Activated naive CD8-positive, alpha-beta T cell treated with anti-CD3 and anti-CD28 coated beads, Interleukin-2, amount 10 ng/mL, durations not matched to agents 7 days and 5 days (primary cell): ENCODE measurements at regions not wholly inside any gene's neighbourhood (a gene's known extent, or its start where the extent isn't known, plus 50 kb on each side); places are given as distances from the start of the nearest gene placed in this dataset.
"Not testable (repeated sequence)": the region's sequence is repeated elsewhere in the genome, so short reads cannot be mapped to it uniquely, and the experiment has no call there.

ENCODE experiments used
- ATAC-seq: fragments of 150-1000 bp; cut with Tn5 transposase; one replicate; pipeline ENCODE4 v1.10.0; 2021; ENCODE audit warnings: low read depth, moderate library complexity
- POLR2A ChIA-PET: fragments of 350-600 bp; sonication (Branson Sonifier 250); formaldehyde crosslinking; loops from one replicate; lab custom pipeline; 2021; ENCODE audit warnings: antibody characterized with exemption; lab: Charles Lee
- DNase-seq: peaks from one replicate; pipeline ENCODE4 v3.0.0; 2021
- H3K27ac Mint-ChIP-seq: one replicate; pipeline ENCODE4 v1.8.0; 2022; ENCODE audit warnings: mild to moderate bottlenecking, mixed read lengths
- H3K27me3 Mint-ChIP-seq: one replicate; pipeline ENCODE4 v1.8.0; 2022; ENCODE audit warnings: mild to moderate bottlenecking, moderate library complexity, mixed read lengths
- H3K36me3 Mint-ChIP-seq: one replicate; pipeline ENCODE4 v1.8.0; 2021; ENCODE audit warnings: mild to moderate bottlenecking, mixed read lengths
- H3K4me1 Mint-ChIP-seq: one replicate; pipeline ENCODE4 v1.8.0; 2021; ENCODE audit warnings: mixed read lengths
- H3K4me3 Mint-ChIP-seq: one replicate; pipeline ENCODE4 v1.8.0; 2022; ENCODE audit warnings: mild to moderate bottlenecking, moderate library complexity, mixed read lengths
- H3K9me3 Mint-ChIP-seq: one replicate; pipeline ENCODE4 v1.8.0; 2021; ENCODE audit warnings: mixed read lengths

DNA sequence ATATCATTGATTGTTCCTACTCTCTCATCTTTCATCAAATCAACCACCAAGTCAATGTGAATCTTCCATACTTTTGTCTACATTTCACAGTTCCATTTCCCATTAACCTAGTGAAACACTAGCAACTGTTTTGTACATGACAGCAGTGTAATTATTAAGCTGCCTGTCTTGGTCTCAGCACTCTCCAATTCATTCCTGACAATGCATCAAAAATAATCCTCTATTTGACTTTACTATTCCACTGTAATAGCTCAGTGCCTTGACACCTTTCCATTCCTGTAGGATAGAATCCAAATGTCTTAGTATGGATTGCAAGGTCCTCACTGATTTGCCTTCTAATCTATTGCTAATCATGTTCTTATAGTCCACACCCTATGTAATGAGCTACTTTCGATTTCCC, 2405.8 kb downstream of the PCDH7 start:
- H3K36me3 Mint-ChIP-seq, result no peaks in the 10 kb centered on the region
- no peak for DNase-seq
- no peak overlapping the region for H3K4me3 Mint-ChIP-seq
- ATAC-seq, result no peak
- H3K9me3 Mint-ChIP-seq, result peaks cover 2% of the 10 kb centered on the region
- H3K27ac Mint-ChIP-seq, result no peak overlapping the region
- POLR2A ChIA-PET, result no interaction called here
- H3K4me1 Mint-ChIP-seq, result no peaks in the 10 kb centered on the region
- H3K27me3 Mint-ChIP-seq, result no peaks in the 10 kb centered on the region

DNA sequence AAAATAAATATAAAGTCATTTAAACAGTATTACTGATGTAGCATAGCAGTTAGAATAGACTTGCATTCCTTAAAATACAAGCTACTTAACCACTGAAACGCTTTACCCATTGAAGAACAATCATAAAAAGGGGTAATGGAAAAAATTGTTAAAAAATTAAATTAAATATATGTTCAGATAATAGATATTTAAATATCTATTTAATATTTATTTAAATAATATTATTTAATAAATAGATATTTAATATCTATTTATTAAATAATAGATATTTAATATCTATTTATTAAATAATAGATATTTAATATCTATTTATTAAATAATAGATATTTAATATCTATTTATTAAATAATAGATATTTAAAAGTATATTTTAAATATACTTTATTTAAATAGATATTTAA, 2410.5 kb downstream of the PCDH7 start:
- ATAC-seq, H3K9me3 Mint-ChIP-seq, H3K36me3 Mint-ChIP-seq, POLR2A ChIA-PET, H3K4me1 Mint-ChIP-seq, DNase-seq, H3K4me3 Mint-ChIP-seq, H3K27me3 Mint-ChIP-seq, H3K27ac Mint-ChIP-seq: not testable (repeated sequence)

DNA sequence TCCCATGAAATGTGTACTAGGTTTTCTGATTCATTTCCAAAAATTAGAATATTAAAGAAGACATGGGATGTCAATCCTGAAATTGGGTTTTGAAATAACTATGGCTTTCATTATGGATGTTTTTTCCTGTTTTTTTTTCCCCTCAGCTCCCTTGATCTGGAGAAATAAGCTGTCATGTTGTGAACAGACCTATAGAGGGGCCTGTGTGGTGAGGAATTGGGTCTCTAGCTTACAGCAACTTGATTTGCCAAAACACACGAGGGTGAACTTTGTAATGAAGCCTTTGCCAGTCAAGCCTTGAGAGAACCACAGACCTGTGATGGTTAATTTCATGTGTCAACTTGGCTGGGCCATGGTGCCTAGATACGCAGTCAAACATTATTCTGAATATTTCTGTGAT, 2413.6 kb downstream of the PCDH7 start:
- no peaks in the 10 kb centered on the region for H3K27me3 Mint-ChIP-seq
- no peaks in the 10 kb centered on the region for H3K36me3 Mint-ChIP-seq
- no peak overlapping the region for H3K4me3 Mint-ChIP-seq
- H3K27ac Mint-ChIP-seq, result no peak overlapping the region
- no peak for ATAC-seq
- H3K4me1 Mint-ChIP-seq, result no peaks in the 10 kb centered on the region
- peaks cover 2% of the 10 kb centered on the region for H3K9me3 Mint-ChIP-seq
- no peak for DNase-seq
- POLR2A ChIA-PET, result no interaction called here

GRCh38 chr4:33134366-33134765, 2414.2 kb downstream of the PCDH7 start:
- POLR2A ChIA-PET, result no interaction called here
- H3K27ac Mint-ChIP-seq, result no peak overlapping the region
- no peak for ATAC-seq
- H3K4me1 Mint-ChIP-seq, result no peaks in the 10 kb centered on the region
- no peak overlapping the region for H3K4me3 Mint-ChIP-seq
- no peaks in the 10 kb centered on the region for H3K27me3 Mint-ChIP-seq
- no peak for DNase-seq
- peaks cover 4% of the 10 kb centered on the region for H3K9me3 Mint-ChIP-seq
- no peaks in the 10 kb centered on the region for H3K36me3 Mint-ChIP-seq

- Mint-ChIP-seq H3K4me1 (no peaks in the 10 kb centered on the region), H3K27me3 (no peaks in the 10 kb centered on the region), H3K4me3 (no peak overlapping the region), H3K9me3 (peaks cover 5% of the 10 kb centered on the region), H3K36me3 (no peaks in the 10 kb centered on the region), H3K27ac (no peak overlapping the region)
- DNase-seq, result no peak
- POLR2A ChIA-PET, result no interaction called here
- no peak for ATAC-seq
Observed at GRCh38 chr4:33149658-33150524, 2429.7 kb downstream of the PCDH7 start.

DNA sequence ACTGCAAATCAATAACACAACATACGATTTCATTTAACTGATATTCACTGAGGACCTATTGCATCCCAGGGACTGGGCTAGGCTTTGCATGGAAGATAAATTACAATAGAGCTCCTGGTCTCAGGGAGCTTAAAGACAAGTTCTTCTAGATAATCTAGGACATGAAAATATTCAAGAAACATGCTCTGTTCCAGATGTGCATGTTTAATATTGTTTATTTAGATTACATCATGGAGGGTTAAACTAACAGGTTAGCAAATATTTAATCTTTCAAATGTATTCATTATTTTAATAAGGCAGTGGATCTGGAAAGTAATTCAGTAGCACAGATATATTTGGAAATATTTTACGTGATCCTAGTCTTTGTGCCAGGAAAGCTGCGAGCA, 2430.3 kb downstream of the PCDH7 start:
- POLR2A ChIA-PET, result no interaction called here
- Mint-ChIP-seq H3K4me3 (no peak overlapping the region), H3K36me3 (no peaks in the 10 kb centered on the region), H3K4me1 (no peaks in the 10 kb centered on the region), H3K27me3 (no peaks in the 10 kb centered on the region), H3K9me3 (peaks cover 5% of the 10 kb centered on the region), H3K27ac (no peak overlapping the region)
- ATAC-seq, result no peak
- no peak for DNase-seq

GRCh38 chr4:33160126-33160525, 2440.0 kb downstream of the PCDH7 start:
- Mint-ChIP-seq H3K27ac (no peak overlapping the region), H3K4me3 (no peak overlapping the region), H3K4me1 (no peaks in the 10 kb centered on the region), H3K36me3 (no peaks in the 10 kb centered on the region), H3K27me3 (no peaks in the 10 kb centered on the region), H3K9me3 (peaks cover 10% of the 10 kb centered on the region)
- POLR2A ChIA-PET, result no interaction called here
- DNase-seq (no peak), ATAC-seq (no peak)

DNA sequence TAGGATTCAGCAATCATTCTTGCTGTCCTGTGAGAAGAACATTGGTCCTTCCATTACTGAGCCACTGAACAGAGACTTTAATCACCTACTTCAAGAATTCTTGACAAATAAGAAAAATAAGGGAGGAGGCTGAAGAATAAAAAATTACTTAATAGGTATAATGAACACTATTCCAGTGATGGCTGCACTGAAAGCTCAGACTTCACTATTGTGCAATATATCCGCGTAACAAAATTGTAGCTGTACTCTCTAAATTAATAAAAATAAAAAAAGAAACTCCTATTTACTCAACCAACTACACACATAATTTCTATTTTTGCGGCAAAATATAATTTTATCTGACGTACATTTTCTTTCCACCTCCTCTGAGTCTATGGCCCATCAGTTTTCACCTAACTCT, 2441.0 kb downstream of the PCDH7 start:
- Mint-ChIP-seq H3K36me3 (no peaks in the 10 kb centered on the region), H3K9me3 (peaks cover 10% of the 10 kb centered on the region), H3K27me3 (no peaks in the 10 kb centered on the region), H3K27ac (no peak overlapping the region), H3K4me1 (no peaks in the 10 kb centered on the region), H3K4me3 (no peak overlapping the region)
- DNase-seq, result no peak
- POLR2A ChIA-PET, result no interaction called here
- ATAC-seq, result no peak

GRCh38 chr4:33162122-33162521, 2442.0 kb downstream of the PCDH7 start:
- POLR2A ChIA-PET, result no interaction called here
- Mint-ChIP-seq H3K27ac (no peak overlapping the region), H3K36me3 (no peaks in the 10 kb centered on the region), H3K4me1 (no peaks in the 10 kb centered on the region), H3K27me3 (no peaks in the 10 kb centered on the region), H3K9me3 (peaks cover 5% of the 10 kb centered on the region), H3K4me3 (no peak overlapping the region)
- DNase-seq, result no peak
- no peak for ATAC-seq

DNA sequence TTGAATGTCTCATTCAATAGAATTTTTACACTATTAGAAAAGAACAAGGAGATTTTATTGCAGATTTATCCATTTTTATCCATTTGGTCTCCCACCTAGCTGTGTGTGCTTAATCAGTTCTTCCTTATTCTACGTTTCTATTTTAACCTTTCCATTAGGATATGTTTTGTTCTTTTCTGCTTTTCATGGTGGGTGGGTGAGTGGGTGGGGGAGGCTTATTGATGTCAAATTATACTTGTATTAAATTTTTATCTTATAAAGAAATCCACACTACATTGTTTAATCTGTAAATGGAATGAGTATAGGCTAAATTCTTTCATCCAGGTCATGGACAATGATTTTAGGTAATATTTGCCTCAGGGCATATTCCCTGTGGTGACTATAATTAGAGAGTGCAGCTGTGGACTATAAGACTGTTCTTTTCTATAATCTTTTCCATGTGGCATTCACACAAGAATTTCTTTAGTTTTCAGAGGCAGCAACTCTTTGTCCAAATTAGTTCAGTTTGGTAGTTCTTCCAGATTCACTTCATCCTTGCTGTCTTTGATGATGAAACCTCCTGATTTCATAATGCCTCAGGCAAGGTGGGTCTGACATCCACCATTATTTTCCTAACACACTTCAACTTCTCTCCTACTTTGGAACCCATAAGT, 2451.8 kb downstream of the PCDH7 start:
- Mint-ChIP-seq H3K27ac (no peak overlapping the region), H3K4me1 (no peaks in the 10 kb centered on the region), H3K27me3 (no peaks in the 10 kb centered on the region), H3K9me3 (peaks cover 2% of the 10 kb centered on the region), H3K36me3 (no peaks in the 10 kb centered on the region), H3K4me3 (no peak overlapping the region)
- DNase-seq (no peak), ATAC-seq (no peak)
- POLR2A ChIA-PET, result no interaction called here

DNA sequence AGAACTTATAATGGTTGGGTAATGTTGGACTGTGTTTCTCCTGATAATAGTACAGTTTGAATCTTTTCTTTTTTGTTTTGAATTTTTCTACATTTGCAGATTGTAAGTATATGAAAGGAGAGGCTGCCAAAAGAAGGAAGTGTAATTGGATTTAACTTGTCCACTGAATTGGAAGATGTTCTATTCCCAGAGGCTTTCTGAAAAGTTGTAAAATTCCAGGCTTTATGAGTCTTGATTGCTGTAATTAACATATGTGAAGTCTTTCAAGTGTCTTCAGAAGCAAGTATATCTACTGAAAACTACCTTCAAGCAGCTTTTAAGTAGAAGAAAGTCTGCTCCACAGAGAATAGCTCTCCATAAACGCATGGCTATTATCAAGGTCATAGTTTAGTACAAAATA, 2456.4 kb downstream of the PCDH7 start:
- DNase-seq (no peak), ATAC-seq (no peak)
- Mint-ChIP-seq H3K4me1 (no peaks in the 10 kb centered on the region), H3K27ac (no peak overlapping the region), H3K36me3 (no peaks in the 10 kb centered on the region), H3K27me3 (no peaks in the 10 kb centered on the region), H3K4me3 (no peak overlapping the region), H3K9me3 (no peaks in the 10 kb centered on the region)
- POLR2A ChIA-PET, result no interaction called here

GRCh38 chr4:33184657-33185290, 2464.6 kb downstream of the PCDH7 start:
- no peak for DNase-seq
- no peak overlapping the region for H3K4me3 Mint-ChIP-seq
- POLR2A ChIA-PET, result no interaction called here
- no peaks in the 10 kb centered on the region for H3K4me1 Mint-ChIP-seq
- no peaks in the 10 kb centered on the region for H3K27me3 Mint-ChIP-seq
- no peaks in the 10 kb centered on the region for H3K36me3 Mint-ChIP-seq
- peaks cover 1% of the 10 kb centered on the region for H3K9me3 Mint-ChIP-seq
- no peak overlapping the region for H3K27ac Mint-ChIP-seq
- no peak for ATAC-seq

DNA sequence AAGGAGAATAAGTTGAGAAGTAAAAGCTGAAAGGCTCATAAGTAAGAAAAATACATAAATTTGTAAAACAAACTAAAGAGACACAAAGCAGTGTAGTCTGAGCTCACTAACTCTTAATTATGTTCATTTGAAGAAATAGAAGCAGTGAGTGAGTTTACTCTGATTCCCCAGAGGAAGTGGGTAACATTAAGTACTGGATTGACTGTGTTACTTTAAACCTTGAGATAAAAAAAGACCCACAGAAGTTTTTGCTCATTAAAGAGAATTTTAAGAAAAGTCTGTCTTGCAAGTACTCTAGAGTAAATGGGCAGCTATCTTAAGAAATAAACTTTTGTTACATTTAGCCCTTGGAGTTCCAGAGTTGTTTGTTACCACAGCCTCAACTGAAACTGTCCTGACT, 2466.9 kb downstream of the PCDH7 start:
- H3K27me3 Mint-ChIP-seq, result no peaks in the 10 kb centered on the region
- no peak overlapping the region for H3K4me3 Mint-ChIP-seq
- no peaks in the 10 kb centered on the region for H3K4me1 Mint-ChIP-seq
- no peaks in the 10 kb centered on the region for H3K36me3 Mint-ChIP-seq
- peaks cover 1% of the 10 kb centered on the region for H3K9me3 Mint-ChIP-seq
- H3K27ac Mint-ChIP-seq, result no peak overlapping the region
- DNase-seq, result no peak
- no peak for ATAC-seq
- POLR2A ChIA-PET, result no interaction called here

DNA sequence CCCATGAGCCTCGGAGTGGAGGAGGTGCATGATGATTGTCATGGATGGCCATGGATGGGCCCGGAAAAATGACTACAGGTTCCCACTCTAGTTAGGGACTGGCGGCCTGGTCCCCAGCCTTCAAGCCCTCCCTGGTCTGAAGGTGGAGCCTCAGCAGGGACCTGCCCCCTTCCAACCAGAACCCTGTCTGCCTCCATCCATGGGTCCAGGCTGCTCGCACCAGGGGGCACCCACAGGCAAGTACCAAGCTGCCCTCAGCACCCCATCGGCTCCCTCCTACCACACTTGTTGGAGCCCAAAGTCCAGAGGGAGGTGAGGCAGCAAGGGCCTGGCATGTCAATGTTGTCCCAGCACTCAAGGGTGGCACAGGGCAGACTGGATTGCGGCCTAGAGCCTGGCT, 2468.6 kb downstream of the PCDH7 start:
- no peaks in the 10 kb centered on the region for H3K27me3 Mint-ChIP-seq
- H3K9me3 Mint-ChIP-seq, result peaks cover 3% of the 10 kb centered on the region
- H3K27ac Mint-ChIP-seq, result no peak overlapping the region
- no peaks in the 10 kb centered on the region for H3K36me3 Mint-ChIP-seq
- DNase-seq (no peak), ATAC-seq (no peak)
- POLR2A ChIA-PET, result no interaction called here
- no peaks in the 10 kb centered on the region for H3K4me1 Mint-ChIP-seq
- no peak overlapping the region for H3K4me3 Mint-ChIP-seq
